Breast epithelium (tissue), 4 donors: ENCODE measurements at regions not wholly inside any gene's neighbourhood (a gene's known extent, or its start where the extent isn't known, plus 50 kb on each side); places are given as distances from the start of the nearest gene placed in this dataset.
"Not testable (repeated sequence)": the region's sequence is repeated elsewhere in the genome, so short reads cannot be mapped to it uniquely, and the experiment has no call there.

Source experiments
- DNase-seq, 2 donors: peaks; one replicate each; pipeline ENCODE4 v3.0.0-alpha.2; 2019; ENCODE audit warnings: low spot score in 2 of 2
- H3K27ac ChIP-seq, 2 donors: fragments of 200-600 bp; sonication (generic) in 1 of 2; one replicate each; pipeline ENCODE4 v1.5.1; 2016 to 2019; ENCODE audit warnings: mild to moderate bottlenecking in 1 of 2
- H3K27me3 ChIP-seq, 2 donors: fragments of 200-600 bp; sonication (generic) in 1 of 2; one replicate each; pipeline versions ENCODE4 v1.5.1 to v1.6.0; 2017 to 2019; ENCODE audit warnings: control low read depth in 1 of 2, mild to moderate bottlenecking in 1 of 2
- H3K36me3 ChIP-seq: fragments of 200-600 bp; one replicate; pipeline ENCODE4 v1.5.1; 2019
- H3K4me1 ChIP-seq, 2 donors: fragments of 200-600 bp; sonication (generic); one replicate each; pipeline ENCODE4 v1.5.1; 2016 to 2019; ENCODE audit warnings: control low read depth in 1 of 2
- H3K4me3 ChIP-seq, 3 donors: fragments of 200-600 bp; sonication (generic); 1 replicate in 2 of 3; 2 replicates in 1 of 3; pipeline ENCODE4 v1.5.1; 2016 to 2019; ENCODE audit warnings: mild to moderate bottlenecking in 3 of 3, moderate library complexity in 2 of 3
- H3K9me3 ChIP-seq, 2 donors: fragments of 200-600 bp; sonication (generic) in 1 of 2; one replicate each; pipeline ENCODE4 v1.5.1; 2016 to 2019; ENCODE audit warnings: control low read depth in 1 of 2
- POLR2A ChIP-seq: fragments of 450-650 bp; IDR thresholded peaks from one replicate; pipeline ENCODE4 v1.6.1; 2016; ENCODE audit warnings: antibody characterized with exemption, mild to moderate bottlenecking, moderate library complexity
- POLR2AphosphoS5 ChIP-seq, 3 donors: sonication (generic); formaldehyde crosslinking; IDR thresholded peaks; one replicate each; pipeline ENCODE4 v1.6.1; 2017; ENCODE audit warnings: antibody characterized with exemption in 3 of 3
- intact Hi-C: fragments of 100-400 bp; cut with DNase I; formaldehyde crosslinking; loops from one replicate; pipeline ENCODE4 v1.15.1; 2023; ENCODE audit warnings: low total_unique reads
- TF ChIP-seq, protein P1 (sequence below), 3 donors: fragments of 450-650 bp; IDR thresholded peaks; one replicate each; pipeline ENCODE4 v1.5.1; 2016 to 2017; ENCODE audit warnings: antibody characterized with exemption in 3 of 3, mild to moderate bottlenecking in 3 of 3, moderate library complexity in 3 of 3

GRCh38 chr4:158397781-158398180 is 123.9 kb upstream of the RXFP1 start:
- Histone ChIP-seq H3K9me3 (no peaks in the 10 kb centered on the region), H3K4me3 (no peak overlapping the region), H3K27ac (no peak overlapping the region), H3K27me3 (no peaks in the 10 kb centered on the region), H3K4me1 (no peaks in the 10 kb centered on the region), H3K36me3 (no peaks in the 10 kb centered on the region)
- intact Hi-C loops = no loop called here
- DNase-seq = no peak
- TF ChIP-seq POLR2A (no peak), POLR2AphosphoS5 (IDR thresholded peaks at IDR 0.05) (no peak)
- TF ChIP-seq, protein P1, sequence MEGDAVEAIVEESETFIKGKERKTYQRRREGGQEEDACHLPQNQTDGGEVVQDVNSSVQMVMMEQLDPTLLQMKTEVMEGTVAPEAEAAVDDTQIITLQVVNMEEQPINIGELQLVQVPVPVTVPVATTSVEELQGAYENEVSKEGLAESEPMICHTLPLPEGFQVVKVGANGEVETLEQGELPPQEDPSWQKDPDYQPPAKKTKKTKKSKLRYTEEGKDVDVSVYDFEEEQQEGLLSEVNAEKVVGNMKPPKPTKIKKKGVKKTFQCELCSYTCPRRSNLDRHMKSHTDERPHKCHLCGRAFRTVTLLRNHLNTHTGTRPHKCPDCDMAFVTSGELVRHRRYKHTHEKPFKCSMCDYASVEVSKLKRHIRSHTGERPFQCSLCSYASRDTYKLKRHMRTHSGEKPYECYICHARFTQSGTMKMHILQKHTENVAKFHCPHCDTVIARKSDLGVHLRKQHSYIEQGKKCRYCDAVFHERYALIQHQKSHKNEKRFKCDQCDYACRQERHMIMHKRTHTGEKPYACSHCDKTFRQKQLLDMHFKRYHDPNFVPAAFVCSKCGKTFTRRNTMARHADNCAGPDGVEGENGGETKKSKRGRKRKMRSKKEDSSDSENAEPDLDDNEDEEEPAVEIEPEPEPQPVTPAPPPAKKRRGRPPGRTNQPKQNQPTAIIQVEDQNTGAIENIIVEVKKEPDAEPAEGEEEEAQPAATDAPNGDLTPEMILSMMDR (IDR thresholded peaks at IDR 0.05) = no peak

DNA sequence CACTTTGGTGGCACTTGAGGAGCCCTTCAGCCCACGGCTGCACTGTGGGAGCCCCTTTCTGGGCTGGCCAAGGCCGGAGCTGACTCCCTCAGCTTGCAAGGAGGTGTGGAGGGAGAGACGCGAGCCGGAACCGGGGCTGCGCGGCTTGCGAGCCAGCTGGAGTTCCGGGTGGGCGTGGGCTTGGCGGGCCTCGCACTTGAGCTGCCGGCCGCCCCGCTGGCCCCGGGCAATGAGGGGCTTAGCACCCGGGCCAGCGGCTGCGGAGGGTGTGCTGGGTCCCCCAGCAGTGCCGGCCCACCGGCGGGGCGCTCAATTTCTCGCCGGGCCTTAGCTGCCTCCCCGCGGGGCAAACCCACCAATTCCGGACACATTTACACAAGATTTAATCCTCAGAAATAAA is 113.7 kb upstream of the RXFP1 start:
- H3K36me3 ChIP-seq, H3K27ac ChIP-seq, H3K27me3 ChIP-seq, H3K9me3 ChIP-seq, DNase-seq, H3K4me1 ChIP-seq, H3K4me3 ChIP-seq, intact Hi-C loops: not testable (repeated sequence)

- TF ChIP-seq POLR2A = no peak
- TF ChIP-seq, protein P1 (IDR thresholded peaks at IDR 0.05) = no peak
- no peak for TF ChIP-seq POLR2AphosphoS5 (IDR thresholded peaks at IDR 0.05)
- intact Hi-C loops = no loop called here
- no peak for DNase-seq
- Histone ChIP-seq H3K36me3 (no peaks in the 10 kb centered on the region), H3K4me3 (no peak overlapping the region), H3K27me3 (no peaks in the 10 kb centered on the region), H3K27ac (no peak overlapping the region), H3K9me3 (peaks cover 0 to 9% of the 10 kb centered on the region in 2 donors), H3K4me1 (no peaks in the 10 kb centered on the region)
Measured at GRCh38 chr4:158410272-158410671, 111.4 kb upstream of the RXFP1 start.

GRCh38 chr4:158411269-158411668 is 110.4 kb upstream of the RXFP1 start:
- no peaks in the 10 kb centered on the region for H3K36me3 ChIP-seq
- no peaks in the 10 kb centered on the region for H3K27me3 ChIP-seq
- intact Hi-C loops = no loop called here
- no peaks in the 10 kb centered on the region for H3K4me1 ChIP-seq
- H3K27ac ChIP-seq = no peak overlapping the region
- no peak overlapping the region for H3K4me3 ChIP-seq
- no peak for TF ChIP-seq POLR2AphosphoS5 (IDR thresholded peaks at IDR 0.05)
- TF ChIP-seq POLR2A = no peak
- TF ChIP-seq, protein P1 (IDR thresholded peaks at IDR 0.05) = no peak
- DNase-seq = no peak
- peaks cover 0 to 7% of the 10 kb centered on the region in 2 donors for H3K9me3 ChIP-seq

GRCh38 chr4:158418679-158419078 is 103.0 kb upstream of the RXFP1 start:
- intact Hi-C loops, DNase-seq, H3K4me3 ChIP-seq, H3K27me3 ChIP-seq, H3K9me3 ChIP-seq, H3K27ac ChIP-seq, H3K4me1 ChIP-seq, H3K36me3 ChIP-seq: not testable (repeated sequence)

DNA sequence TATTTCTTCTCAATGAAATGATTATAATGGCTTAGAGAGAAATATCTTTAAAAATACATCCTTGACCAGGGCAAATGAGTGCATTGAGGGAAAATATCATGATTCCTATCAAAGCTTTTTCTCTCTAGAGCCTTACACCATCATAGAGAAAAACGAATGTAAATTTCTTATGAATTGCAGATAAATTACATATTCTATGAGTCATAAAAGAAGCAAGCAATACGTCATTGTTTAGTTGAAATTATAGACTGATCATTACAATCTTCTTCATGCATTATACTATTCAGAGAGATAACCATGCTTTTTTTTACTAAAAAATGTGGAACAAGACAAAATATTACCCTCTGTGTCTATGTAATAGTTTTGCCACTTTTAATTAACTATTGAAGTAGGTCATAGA is 100.9 kb upstream of the RXFP1 start:
- DNase-seq = no peak
- Histone ChIP-seq H3K4me3 (no peak overlapping the region), H3K27ac (no peak overlapping the region), H3K9me3 (no peaks in the 10 kb centered on the region), H3K27me3 (no peaks in the 10 kb centered on the region), H3K36me3 (no peaks in the 10 kb centered on the region), H3K4me1 (no peaks in the 10 kb centered on the region)
- TF ChIP-seq POLR2AphosphoS5 (IDR thresholded peaks at IDR 0.05) (no peak), POLR2A (no peak)
- TF ChIP-seq, protein P1 (IDR thresholded peaks at IDR 0.05) = no peak
- intact Hi-C loops = no loop called here
